HEK293 (cell line): ENCODE measurements at regions not wholly inside any gene's neighbourhood (a gene's known extent, or its start where the extent isn't known, plus 50 kb on each side); places are given as distances from the start of the nearest gene placed in this dataset.

Experiments used
- CTCF ChIP-seq: fragments of 450-650 bp; formaldehyde crosslinking; IDR thresholded peaks from 2 replicates; pipeline ENCODE4 v1.5.1; 2016; ENCODE audit warnings: missing biosample characterization, missing genetic modification characterization
- FEZF1 ChIP-seq: fragments of 450-650 bp; formaldehyde crosslinking; IDR thresholded peaks from 2 replicates; pipeline ENCODE4 v1.5.1; 2016; ENCODE audit warnings: missing biosample characterization, missing genetic modification characterization
- KLF17 ChIP-seq: fragments of 450-650 bp; formaldehyde crosslinking; IDR thresholded peaks from 2 replicates; pipeline ENCODE4 v1.5.1; 2016; ENCODE audit warnings: missing biosample characterization, missing genetic modification characterization
- PBX3 ChIP-seq: sonication (generic); formaldehyde crosslinking; IDR thresholded peaks from 2 replicates; pipeline ENCODE4 v1.8.1; 2022; ENCODE audit warnings: mild to moderate bottlenecking, moderate library complexity, missing genetic modification reagents
- ZBTB7A ChIP-seq: fragments of 450-650 bp; formaldehyde crosslinking; IDR thresholded peaks from 2 replicates; pipeline ENCODE4 v1.5.1; 2016; ENCODE audit warnings: low read depth, missing biosample characterization, missing genetic modification characterization
- ZFHX2 ChIP-seq: fragments of 450-650 bp; formaldehyde crosslinking; conservative IDR thresholded peaks from 2 replicates; pipeline ENCODE4 v1.5.1; 2016; ENCODE audit warnings: missing biosample characterization, missing genetic modification characterization
- ZNF398 ChIP-seq: fragments of 450-650 bp; formaldehyde crosslinking; IDR thresholded peaks from 2 replicates; pipeline ENCODE4 v1.5.1; 2017; ENCODE audit warnings: missing biosample characterization, missing genetic modification characterization

GRCh38 chr1:29937356-29937755 lies 701.0 kb downstream of the PTPRU start:
- TF ChIP-seq PBX3 (CRISPR knock-in tag), result no peak
- no peak for TF ChIP-seq ZNF398 (tag by site-specific recombination)
- TF ChIP-seq ZBTB7A, result no peak
- TF ChIP-seq ZFHX2 (tag by site-specific recombination), result no peak
- no peak for TF ChIP-seq FEZF1
- no peak for TF ChIP-seq KLF17
- no peak for TF ChIP-seq CTCF
